HG03097 (cell line): ENCODE measurements at regions not wholly inside any gene's neighbourhood (a gene's known extent, or its start where the extent isn't known, plus 50 kb on each side); places are given as distances from the start of the nearest gene placed in this dataset.

Experiments
- ATAC-seq: cut with Tn5 transposase; IDR thresholded peaks from one replicate; pipeline ENCODE4 v1.9.1; 2021; ENCODE audit not compliant: unreplicated experiment, low FRiP score

DNA sequence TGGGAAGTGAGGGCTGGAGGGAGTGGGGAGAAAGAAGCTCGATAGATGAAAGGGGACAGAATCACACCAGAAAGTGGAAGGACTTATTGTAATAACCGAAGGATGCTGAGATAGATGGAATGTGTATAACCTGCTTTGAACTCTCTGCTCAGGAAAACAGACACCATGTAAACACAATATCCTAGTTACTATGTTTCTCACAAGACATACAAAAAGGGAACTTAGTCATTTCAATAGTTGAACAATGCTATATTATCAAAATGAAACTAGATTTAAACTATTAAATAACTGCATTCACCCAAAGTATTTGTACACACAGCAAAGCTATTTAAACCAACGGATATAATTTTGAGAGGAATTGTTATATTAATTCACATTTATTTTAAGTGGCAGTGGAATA, 108.3 kb upstream of the GADL1 start:
- no peak for ATAC-seq

GRCh38 chr3:31004025-31004678, 109.7 kb upstream of the GADL1 start:
- ATAC-seq = no peak

DNA sequence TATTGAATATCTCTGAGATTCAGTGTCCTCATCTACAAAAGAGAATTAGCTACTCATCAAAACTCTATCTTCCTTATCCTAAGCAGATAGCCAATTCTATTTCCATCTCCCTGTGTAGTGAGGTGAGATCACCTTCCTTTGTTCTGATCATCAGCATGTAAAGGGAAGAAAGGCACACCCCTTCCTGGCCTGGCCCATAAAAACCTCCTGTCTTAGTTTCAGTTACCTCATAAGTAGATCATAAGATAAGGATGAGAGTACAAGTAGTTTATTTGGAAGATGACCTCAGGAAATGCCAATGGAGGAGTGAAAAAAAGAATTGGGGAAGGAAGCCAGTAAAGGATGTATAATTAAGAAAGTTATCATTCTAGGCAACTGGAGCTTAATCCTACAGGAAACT, 114.5 kb upstream of the GADL1 start:
- ATAC-seq = no peak

DNA sequence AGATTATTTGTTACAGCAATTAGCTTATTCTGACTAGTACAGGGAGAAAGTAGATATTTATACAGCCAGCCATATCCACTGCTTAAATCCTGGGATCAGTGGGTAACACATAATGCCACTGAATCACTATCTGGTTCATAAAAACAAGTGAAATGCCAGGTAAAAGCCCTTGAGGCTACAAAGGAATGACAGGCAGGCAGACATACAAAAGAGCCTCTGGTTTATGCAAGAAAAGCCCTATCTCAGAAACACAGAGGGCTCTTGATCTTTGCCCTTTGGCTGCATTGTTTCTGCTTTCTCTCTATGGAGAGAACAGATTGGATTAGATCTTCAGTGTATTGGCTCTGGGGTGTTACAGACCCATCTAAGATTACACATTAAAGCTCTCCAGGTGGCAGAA, 115.4 kb upstream of the GADL1 start:
- ATAC-seq = no peak

- ATAC-seq = no peak
Measured at GRCh38 chr3:31010491-31010890, 116.0 kb upstream of the GADL1 start.

DNA sequence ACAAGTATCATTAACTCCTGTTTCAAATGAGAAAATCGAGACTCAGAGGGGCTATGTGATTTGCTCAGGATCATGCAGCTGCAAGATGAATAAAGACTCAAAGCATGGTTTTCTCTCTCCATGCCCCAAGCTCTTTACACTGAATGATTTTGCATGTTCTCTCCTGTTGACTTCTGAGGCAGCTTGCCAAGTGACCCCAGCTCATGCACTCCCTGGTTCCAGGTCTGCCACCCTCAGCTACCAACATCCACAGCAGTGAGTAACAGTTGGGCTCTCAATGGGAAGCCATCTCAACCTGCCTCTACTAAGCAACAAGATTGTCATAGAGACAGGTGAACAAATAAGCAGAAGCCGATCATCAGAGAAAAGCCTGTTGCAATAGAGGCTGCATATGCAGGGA, 116.9 kb upstream of the GADL1 start:
- no peak for ATAC-seq

GRCh38 chr3:31013090-31013489, 118.6 kb upstream of the GADL1 start:
- no peak for ATAC-seq

- ATAC-seq = no peak
Measured at GRCh38 chr3:31013843-31014242, 119.4 kb upstream of the GADL1 start.

- ATAC-seq = no peak
Measured at GRCh38 chr3:31014317-31015040, 120.0 kb upstream of the GADL1 start.

DNA sequence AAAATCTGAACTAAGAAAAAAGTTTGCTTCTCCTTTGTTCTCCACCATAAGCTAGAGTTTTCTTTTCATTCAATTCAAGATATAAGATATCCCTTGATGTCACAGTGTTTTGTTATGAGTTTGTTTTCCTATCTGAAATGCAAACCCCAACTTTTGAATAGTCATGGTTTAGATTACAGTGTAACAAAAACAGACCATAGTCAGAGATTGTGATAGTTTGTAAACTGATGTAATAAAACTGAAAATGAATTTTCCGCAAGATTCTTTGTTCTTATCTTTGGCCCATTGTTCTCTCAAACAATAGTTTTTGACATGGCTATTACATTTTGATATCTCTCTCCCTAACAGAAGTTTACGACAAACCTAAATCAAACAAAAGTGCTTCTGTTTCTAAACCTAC, 121.7 kb upstream of the GADL1 start:
- no peak for ATAC-seq

- ATAC-seq = no peak
Measured at GRCh38 chr3:31022716-31023115, 128.3 kb upstream of the GADL1 start.

DNA sequence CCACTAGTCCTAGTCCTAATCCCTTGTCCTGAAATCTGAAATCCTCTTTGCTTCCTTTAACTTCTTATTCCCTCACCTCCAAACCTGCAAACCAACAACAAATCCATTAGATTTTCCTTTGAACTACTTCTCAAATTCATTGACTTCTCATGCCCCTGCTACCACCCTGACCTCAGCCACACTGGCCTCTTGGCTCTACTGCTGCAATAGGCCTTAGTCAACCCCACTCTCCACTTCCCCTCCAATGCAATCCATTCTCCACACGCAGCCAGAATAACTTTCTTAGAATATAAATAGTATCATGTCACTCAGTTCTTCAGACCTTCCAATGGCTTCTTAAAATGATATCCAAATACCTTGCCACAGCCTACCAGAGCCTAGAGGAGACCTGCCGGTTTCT, 131.1 kb upstream of the GADL1 start:
- no peak for ATAC-seq

DNA sequence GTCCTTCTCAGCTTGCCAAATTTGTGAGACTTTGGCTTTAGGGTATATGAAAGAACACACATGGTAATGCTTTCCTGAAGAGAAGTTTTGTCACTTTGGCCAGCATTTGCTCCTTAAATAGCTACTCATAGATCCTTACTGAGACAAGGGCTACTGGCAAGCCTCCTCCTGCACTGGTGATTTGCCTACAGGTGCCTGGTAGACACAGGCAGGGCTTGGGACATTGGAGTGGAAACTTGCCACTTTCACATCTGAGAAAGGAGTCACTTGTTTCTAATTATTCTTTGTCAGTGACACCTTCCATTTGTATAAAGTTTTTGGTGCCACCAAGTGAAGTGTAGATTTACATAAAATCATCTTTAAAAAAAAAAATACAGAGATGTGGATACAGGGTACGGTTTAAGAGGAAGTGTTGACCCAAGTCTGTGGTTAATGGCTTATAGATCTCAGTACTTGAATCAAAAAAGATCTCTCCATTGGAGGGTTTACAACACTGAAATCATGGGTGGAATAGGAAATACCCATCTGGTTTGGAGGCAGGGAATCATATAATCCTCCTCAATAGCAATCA, 132.8 kb upstream of the GADL1 start:
- ATAC-seq = no peak

DNA sequence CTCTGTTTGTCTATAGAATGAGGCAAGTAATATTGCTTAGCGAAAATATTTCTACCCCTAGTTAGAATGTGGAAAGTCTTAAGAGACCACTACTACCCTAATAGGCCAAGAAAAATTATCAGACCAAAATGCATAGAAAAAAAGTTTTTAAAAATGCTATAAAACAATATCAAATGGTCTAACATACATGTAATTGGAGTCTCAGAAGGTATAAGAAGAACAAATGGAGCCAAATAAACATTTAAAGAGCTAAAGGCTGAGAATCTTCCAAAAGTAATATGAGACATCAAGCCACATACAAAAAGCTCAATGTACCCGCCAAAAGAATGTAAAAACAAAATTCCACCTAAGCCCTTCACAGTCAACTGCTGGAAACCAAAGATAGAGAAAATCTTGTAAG, 133.5 kb upstream of the GADL1 start:
- ATAC-seq = no peak

- ATAC-seq = no peak
Measured at GRCh38 chr3:31028766-31029165, 134.3 kb upstream of the GADL1 start.

- ATAC-seq = no peak
Measured at GRCh38 chr3:31029706-31030105, 135.2 kb upstream of the GADL1 start.

GRCh38 chr3:31035681-31036080, 141.2 kb upstream of the GADL1 start:
- ATAC-seq = no peak

DNA sequence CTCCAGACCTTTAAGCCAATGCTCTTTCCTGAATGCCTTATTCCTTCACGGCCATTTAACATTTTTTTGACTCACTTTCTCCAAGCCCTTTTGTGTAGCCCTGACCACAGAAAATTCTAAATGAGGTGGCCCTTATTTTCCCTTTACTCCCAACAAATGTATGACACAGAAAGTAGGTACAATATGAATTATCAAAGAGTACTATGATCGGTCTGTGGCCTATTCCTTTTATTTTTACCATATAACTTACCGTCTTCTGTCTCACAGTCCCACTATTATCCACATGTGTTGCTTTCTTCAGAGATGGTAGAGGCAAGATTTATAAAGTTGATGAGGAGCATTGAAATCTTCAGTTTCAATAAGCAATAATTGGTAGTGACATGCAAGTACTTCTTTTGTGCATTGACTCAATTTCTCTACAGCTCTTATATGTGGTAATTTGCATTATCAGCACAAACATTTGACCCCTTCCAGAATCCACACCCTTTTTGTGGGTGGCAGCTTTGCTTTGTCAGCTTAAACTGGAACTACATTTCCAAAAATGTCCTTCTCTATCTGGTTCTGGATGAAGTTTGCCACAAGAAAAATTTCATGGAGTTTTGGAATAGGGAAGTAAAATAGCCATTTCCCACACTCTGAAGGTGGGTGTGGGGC, 143.8 kb upstream of the GADL1 start:
- no peak for ATAC-seq

DNA sequence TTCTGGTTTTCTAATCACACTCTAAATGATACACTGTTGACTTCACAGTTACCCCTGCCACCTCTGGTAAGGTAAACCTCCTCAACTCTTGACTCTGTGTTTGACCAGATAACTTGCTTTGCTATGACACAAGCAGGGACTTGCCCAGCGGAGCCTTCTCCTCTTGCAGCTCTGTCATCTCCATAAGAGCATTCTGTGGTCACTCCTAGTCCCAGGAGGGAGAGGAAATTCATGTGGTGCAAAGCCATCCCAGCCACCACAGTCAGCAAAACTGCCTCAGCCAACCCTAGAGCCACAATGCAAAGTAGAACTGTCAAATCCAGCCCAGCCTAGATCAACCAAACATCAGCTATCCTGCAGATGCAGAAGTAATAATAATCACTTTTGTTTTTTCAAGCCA, 144.7 kb upstream of the GADL1 start:
- no peak for ATAC-seq

GRCh38 chr3:31041161-31041978, 146.9 kb upstream of the GADL1 start:
- ATAC-seq = no peak
